ENCODE measurements at regions not wholly inside any gene's neighbourhood (a gene's known extent, or its start where the extent isn't known, plus 50 kb on each side); places are given as distances from the start of the nearest gene placed in this dataset.

DNA sequence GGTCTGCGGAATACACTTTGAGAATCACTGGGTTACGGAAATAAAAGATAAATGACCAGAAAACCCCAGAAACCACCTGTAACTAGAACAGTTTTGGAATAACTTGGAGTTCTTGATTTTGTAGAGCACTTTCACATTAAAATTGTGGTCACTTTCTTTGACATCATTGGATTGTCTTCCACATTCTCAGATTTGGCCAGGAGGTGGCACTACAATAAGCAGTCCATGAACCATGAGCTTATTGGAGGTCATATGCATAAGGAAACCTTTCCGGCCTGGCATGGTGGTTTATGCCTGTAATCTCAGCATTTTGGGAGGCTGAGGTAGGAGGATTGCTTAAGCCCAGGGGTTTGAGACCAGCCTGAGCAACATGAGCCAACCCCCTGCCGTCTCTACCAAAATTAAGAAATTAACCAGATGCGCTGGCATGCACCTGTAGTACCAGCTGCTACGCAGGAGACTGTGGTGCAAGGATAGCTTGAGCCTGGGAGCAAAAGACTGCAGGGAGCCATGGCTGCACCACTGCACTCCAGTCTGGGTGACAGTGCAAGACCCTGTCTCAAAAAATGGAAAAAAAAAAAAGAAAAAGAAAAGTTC lies 107.7 kb upstream of the CAND1 start:
- no peak overlapping the region for H3K27ac ChIP-seq
- TF ChIP-seq, protein P1, sequence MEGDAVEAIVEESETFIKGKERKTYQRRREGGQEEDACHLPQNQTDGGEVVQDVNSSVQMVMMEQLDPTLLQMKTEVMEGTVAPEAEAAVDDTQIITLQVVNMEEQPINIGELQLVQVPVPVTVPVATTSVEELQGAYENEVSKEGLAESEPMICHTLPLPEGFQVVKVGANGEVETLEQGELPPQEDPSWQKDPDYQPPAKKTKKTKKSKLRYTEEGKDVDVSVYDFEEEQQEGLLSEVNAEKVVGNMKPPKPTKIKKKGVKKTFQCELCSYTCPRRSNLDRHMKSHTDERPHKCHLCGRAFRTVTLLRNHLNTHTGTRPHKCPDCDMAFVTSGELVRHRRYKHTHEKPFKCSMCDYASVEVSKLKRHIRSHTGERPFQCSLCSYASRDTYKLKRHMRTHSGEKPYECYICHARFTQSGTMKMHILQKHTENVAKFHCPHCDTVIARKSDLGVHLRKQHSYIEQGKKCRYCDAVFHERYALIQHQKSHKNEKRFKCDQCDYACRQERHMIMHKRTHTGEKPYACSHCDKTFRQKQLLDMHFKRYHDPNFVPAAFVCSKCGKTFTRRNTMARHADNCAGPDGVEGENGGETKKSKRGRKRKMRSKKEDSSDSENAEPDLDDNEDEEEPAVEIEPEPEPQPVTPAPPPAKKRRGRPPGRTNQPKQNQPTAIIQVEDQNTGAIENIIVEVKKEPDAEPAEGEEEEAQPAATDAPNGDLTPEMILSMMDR (conservative IDR thresholded peaks at IDR 0.05): peak; percentile 50

DNA sequence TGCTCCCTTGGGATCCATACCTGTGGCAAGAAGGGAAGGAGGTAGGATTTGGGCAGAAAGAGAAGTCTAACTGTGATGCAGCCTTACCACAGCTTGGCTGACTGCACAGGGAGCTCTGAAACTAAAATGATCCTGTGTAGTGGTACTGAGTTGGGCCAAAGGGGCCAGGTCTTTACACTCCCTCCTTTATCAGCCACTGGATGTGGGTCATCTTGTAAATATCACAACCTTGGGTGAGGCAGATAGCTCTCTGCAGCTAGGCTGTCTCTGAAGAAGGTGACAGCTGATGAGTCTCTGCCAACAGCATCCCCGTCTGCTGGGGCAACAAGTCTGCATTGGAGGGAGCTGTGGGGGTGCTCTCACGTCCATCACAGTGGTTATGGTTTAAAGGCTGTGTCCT lies 95.9 kb upstream of the CAND1 start:
- TF ChIP-seq, protein P1 (conservative IDR thresholded peaks at IDR 0.05): no peak

DNA sequence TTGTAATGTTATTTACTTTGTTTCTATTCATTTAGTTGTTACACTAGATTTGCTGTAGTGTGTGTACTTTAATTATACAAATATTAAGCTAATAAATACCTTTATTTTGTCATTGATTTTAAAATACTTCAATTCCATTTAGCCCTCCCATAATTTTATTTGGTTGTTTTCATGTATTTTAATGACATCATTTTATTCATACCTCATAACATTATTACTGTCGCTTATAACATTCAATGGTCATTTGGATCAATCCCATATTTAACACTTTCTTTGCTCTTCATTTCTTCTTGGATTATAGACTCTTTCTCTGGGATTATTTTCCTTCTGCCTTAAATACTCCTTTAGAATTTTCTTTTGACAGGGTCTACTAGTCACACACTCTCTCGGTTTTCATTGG lies 86.6 kb upstream of the CAND1 start:
- TF ChIP-seq, protein P1 (conservative IDR thresholded peaks at IDR 0.05): no peak
- H3K27ac ChIP-seq: no peak overlapping the region

More for the DNA sequence above, 95.9 kb upstream of the CAND1 start:
- no peak overlapping the region for H3K27ac ChIP-seq

DNA sequence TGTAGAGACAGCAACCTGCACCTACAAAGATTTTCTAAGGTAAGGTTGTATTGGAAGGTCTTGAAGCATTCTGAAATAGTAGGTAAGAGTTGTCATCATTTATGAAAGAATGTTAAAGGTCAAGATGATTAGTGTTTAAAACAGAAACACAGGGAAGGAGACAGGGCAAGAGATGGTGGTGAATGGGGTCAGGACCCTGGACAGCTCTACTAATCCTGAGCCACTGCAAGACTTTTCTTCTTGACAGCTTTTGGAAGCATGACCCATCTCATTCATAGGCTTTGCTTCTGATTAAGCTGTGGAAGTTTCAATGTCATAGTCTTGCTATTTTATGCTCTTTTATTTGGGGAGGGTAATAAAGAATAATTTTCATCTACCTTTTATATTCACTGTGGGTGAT lies 75.5 kb upstream of the CAND1 start:
- TF ChIP-seq, protein P1 (conservative IDR thresholded peaks at IDR 0.05): no peak
- no peak overlapping the region for H3K27ac ChIP-seq

DNA sequence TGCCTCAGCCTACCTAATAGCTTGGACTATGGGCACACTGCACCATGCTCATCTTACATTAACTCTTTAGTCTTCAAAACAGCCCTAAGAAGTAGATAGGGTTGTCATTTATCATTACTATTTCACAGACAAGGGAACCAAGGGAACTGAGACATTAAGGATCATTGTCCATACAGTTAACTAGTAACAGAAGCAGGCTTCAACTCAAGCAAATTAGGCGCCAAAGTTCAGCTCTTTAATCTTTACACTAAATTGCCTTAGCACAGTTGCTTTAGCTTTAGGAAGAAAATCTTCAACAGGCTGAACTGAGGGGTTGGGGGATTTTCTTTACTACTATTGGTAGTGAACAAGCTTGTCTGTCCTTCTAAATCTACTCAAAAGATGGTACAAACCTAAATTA lies 68.8 kb upstream of the CAND1 start:
- TF ChIP-seq, protein P1 (conservative IDR thresholded peaks at IDR 0.05): no peak
- H3K27ac ChIP-seq: no peak overlapping the region

DNA sequence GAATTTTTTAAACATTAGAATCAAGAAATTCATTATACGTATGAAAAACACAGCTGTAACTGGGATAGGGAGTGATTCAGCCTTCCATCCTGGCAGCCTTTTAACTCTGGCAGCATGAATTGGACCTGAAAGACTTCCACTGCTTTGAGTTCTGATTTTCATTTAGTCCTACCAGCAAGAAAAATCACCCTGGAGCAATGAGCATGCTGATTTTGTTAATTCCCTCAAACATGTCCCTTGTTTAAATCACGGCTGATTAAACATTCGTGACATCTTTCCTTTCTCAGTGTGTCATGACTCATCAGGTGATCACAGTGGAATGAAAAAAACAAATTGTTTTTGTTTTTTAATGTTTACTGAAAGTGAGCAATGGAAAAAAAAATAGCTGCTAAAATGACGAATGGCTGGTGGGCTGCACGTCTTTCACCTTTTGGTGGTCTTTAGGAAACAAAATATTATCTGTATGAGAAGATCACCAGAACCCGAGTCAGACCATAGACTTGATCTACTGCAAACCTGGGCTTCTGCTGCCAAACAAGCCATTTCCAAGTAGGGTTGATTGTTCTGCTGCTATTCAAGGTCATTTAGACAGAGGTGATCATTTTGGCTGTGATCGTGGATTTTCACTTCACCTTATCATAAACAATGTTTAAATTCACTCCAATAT lies 67.0 kb upstream of the CAND1 start:
- no peak overlapping the region for H3K27ac ChIP-seq
- TF ChIP-seq, protein P1 (conservative IDR thresholded peaks at IDR 0.05): no peak

DNA sequence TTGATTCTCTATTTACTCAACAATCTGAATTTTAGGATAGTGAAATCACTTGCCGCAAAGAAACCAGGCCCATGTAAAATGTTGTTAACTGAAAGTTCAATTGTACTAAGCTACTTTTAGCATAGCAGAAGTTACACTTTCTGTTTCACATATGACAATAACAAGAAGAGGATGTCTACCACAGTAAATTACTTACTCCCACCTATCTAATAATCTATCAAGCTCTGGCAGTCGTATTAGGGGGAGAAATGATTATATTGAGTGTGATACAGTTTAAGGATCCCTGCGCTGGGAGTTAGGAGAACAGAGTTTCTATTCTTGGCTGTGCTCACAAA lies 66.5 kb upstream of the CAND1 start:
- TF ChIP-seq, protein P1 (conservative IDR thresholded peaks at IDR 0.05): no peak
- no peak overlapping the region for H3K27ac ChIP-seq

Data from VCaP (cell line).